Loucy (cell line): ENCODE measurements at regions not wholly inside any gene's neighbourhood (a gene's known extent, or its start where the extent isn't known, plus 50 kb on each side); places are given as distances from the start of the nearest gene placed in this dataset.

Source experiments
- H2AFZ ChIP-seq: fragments of 200-600 bp; sonication (generic); 2 replicates; pipeline ENCODE4 v1.6.0; 2016; ENCODE audit warnings: antibody characterized with exemption, mild to moderate bottlenecking, low read length, moderate library complexity
- H3F3A ChIP-seq: fragments of 200-600 bp; 2 replicates; pipeline ENCODE4 v1.6.0; 2016; ENCODE audit warnings: antibody characterized with exemption, low read depth, mild to moderate bottlenecking
- H3K27me3 ChIP-seq: fragments of 200-600 bp; sonication (generic); 2 replicates; pipeline ENCODE4 v1.6.1; 2014; ENCODE audit warnings: low read length, mild to moderate bottlenecking; ENCODE audit not compliant: insufficient read depth, poor library complexity, severe bottlenecking
- H3K36me3 ChIP-seq: fragments of 200-600 bp; sonication (generic); 2 replicates; pipeline ENCODE4 v1.6.1; 2016; ENCODE audit warnings: low read length; ENCODE audit not compliant: insufficient read depth
- H3K4me1 ChIP-seq: fragments of 200-600 bp; sonication (generic); 2 replicates; pipeline ENCODE4 v1.5.1; 2014; ENCODE audit warnings: low read length, mild to moderate bottlenecking; ENCODE audit not compliant: insufficient read depth, poor library complexity, severe bottlenecking
- H3K4me2 ChIP-seq: fragments of 200-600 bp; sonication (generic); 2 replicates; pipeline ENCODE4 v1.6.0; 2014; ENCODE audit warnings: antibody characterized with exemption, low read length, low read depth, mild to moderate bottlenecking; ENCODE audit not compliant: poor library complexity, severe bottlenecking
- H3K4me3 ChIP-seq: fragments of 200-600 bp; sonication (generic); 2 replicates; pipeline ENCODE4 v1.5.1; 2014; ENCODE audit warnings: low read length, mild to moderate bottlenecking, mixed read lengths; ENCODE audit not compliant: poor library complexity, severe bottlenecking
- H3K79me2 ChIP-seq: fragments of 200-600 bp; sonication (generic); 2 replicates; pipeline ENCODE4 v1.6.1; 2014; ENCODE audit warnings: low read length; ENCODE audit not compliant: insufficient read depth
- H3K9ac ChIP-seq: fragments of 200-600 bp; sonication (generic); 2 replicates; pipeline ENCODE4 v1.6.0; 2014; ENCODE audit warnings: mild to moderate bottlenecking, low read depth, low read length, moderate library complexity; ENCODE audit not compliant: poor library complexity, severe bottlenecking
- H3K9me2 ChIP-seq: fragments of 200-600 bp; sonication (generic); replicated peaks from 2 replicates; pipeline ENCODE4 v1.6.1; 2016; ENCODE audit warnings: low read depth, low read length, mixed read lengths
- H3K9me3 ChIP-seq: fragments of 200-600 bp; sonication (generic); 2 replicates; pipeline ENCODE4 v1.6.1; 2014; ENCODE audit warnings: mild to moderate bottlenecking, antibody characterized with exemption, low read length, low read depth; ENCODE audit not compliant: insufficient read depth
- H4K20me1 ChIP-seq: fragments of 200-600 bp; sonication (generic); 2 replicates; pipeline ENCODE4 v1.6.0; 2014; ENCODE audit warnings: antibody characterized with exemption, low read length, mild to moderate bottlenecking; ENCODE audit not compliant: insufficient read depth, poor library complexity, severe bottlenecking
- EZH2phosphoT487 ChIP-seq: fragments of 200-600 bp; IDR thresholded peaks from 2 replicates; pipeline ENCODE4 v1.6.1; 2018; ENCODE audit warnings: antibody characterized with exemption, mild to moderate bottlenecking, moderate library complexity, borderline replicate concordance
- TF ChIP-seq, protein P1 (sequence below): fragments of 200-600 bp; sonication (generic); conservative IDR thresholded peaks from 2 replicates; pipeline ENCODE4 v1.5.1; 2014; ENCODE audit warnings: mild to moderate bottlenecking, antibody characterized with exemption, low read length

GRCh38 chr3:34444137-34444536, 645.7 kb downstream of the PDCD6IP start:
- Histone ChIP-seq H4K20me1 (no peaks in the 10 kb centered on the region), H2AFZ (no peak overlapping the region), H3K27me3 (no peaks in the 10 kb centered on the region), H3K36me3 (no peaks in the 10 kb centered on the region), H3K4me2 (no peak overlapping the region), H3K9me3 (peaks cover 9% of the 10 kb centered on the region; the same call in 1 of the 2 replicates), H3K9me2 (no peaks in the 10 kb centered on the region), H3K4me3 (no peak overlapping the region), H3K9ac (no peak overlapping the region), H3K79me2 (no peaks in the 10 kb centered on the region), H3K4me1 (no peaks in the 10 kb centered on the region), H3F3A (no peaks in the 10 kb centered on the region)
- TF ChIP-seq EZH2phosphoT487, result no peak
- TF ChIP-seq, protein P1, sequence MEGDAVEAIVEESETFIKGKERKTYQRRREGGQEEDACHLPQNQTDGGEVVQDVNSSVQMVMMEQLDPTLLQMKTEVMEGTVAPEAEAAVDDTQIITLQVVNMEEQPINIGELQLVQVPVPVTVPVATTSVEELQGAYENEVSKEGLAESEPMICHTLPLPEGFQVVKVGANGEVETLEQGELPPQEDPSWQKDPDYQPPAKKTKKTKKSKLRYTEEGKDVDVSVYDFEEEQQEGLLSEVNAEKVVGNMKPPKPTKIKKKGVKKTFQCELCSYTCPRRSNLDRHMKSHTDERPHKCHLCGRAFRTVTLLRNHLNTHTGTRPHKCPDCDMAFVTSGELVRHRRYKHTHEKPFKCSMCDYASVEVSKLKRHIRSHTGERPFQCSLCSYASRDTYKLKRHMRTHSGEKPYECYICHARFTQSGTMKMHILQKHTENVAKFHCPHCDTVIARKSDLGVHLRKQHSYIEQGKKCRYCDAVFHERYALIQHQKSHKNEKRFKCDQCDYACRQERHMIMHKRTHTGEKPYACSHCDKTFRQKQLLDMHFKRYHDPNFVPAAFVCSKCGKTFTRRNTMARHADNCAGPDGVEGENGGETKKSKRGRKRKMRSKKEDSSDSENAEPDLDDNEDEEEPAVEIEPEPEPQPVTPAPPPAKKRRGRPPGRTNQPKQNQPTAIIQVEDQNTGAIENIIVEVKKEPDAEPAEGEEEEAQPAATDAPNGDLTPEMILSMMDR, result no peak

DNA sequence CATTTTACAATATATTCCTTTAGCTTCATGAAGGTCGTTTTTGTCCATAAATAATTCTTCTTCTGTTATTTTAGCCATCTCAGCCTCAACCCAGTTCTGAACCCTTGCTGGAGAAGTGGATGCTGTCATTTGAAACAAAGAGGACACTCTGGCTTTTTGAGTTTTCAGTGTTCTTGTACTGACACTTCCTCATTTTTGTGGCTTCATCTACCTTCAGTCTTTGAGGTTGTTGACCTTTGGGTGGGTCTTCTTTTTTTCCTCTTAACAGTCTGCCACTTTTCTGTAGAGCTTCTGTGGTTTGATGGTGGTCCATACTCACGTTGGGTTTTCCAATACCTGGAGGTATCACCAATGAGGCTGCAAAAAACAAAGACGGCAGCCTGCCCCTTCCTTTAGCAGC, 650.9 kb downstream of the PDCD6IP start:
- H3K36me3 ChIP-seq, result no peaks in the 10 kb centered on the region
- 0 out of 2 replicates have a peak, but pooled peaks cover 4% of the 10 kb centered on the region for H3K9me3 ChIP-seq
- no peak overlapping the region for H3K4me2 ChIP-seq
- H3K4me3 ChIP-seq, result no peak overlapping the region
- no peaks in the 10 kb centered on the region for H3K4me1 ChIP-seq
- H2AFZ ChIP-seq, result no peak overlapping the region
- H3K79me2 ChIP-seq, result no peaks in the 10 kb centered on the region
- no peaks in the 10 kb centered on the region for H4K20me1 ChIP-seq
- H3F3A ChIP-seq, result no peaks in the 10 kb centered on the region
- H3K9me2 ChIP-seq, result no peaks in the 10 kb centered on the region
- no peak overlapping the region for H3K9ac ChIP-seq
- no peaks in the 10 kb centered on the region for H3K27me3 ChIP-seq
- TF ChIP-seq, protein P1, result no peak
- no peak for TF ChIP-seq EZH2phosphoT487

DNA sequence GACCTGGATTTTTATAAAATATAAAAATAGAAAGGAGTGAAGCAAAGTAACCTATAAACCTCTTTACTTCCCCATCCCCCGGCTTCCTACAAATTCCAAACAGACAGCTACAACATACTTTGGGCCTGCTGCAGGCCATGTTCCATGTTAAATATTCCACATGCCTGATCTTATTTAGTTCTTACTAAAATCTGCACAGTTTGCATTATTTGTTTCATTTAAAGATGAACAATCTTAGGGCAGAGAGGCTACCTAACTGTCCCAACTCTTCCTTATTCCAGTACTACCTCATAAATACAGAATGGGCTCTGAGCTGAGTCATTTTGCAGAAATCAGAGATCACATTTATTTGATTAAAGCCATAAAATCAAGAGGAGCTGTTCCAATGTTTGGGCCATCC, 665.0 kb downstream of the PDCD6IP start:
- TF ChIP-seq EZH2phosphoT487, result no peak
- TF ChIP-seq, protein P1, result no peak
- no peak overlapping the region for H3K4me2 ChIP-seq
- no peaks in the 10 kb centered on the region for H3K9me2 ChIP-seq
- H4K20me1 ChIP-seq, result no peaks in the 10 kb centered on the region
- H2AFZ ChIP-seq, result no peak overlapping the region
- H3K36me3 ChIP-seq, result no peaks in the 10 kb centered on the region
- H3K27me3 ChIP-seq, result no peaks in the 10 kb centered on the region
- H3F3A ChIP-seq, result no peaks in the 10 kb centered on the region
- no peak overlapping the region for H3K4me3 ChIP-seq
- H3K4me1 ChIP-seq, result no peaks in the 10 kb centered on the region
- no peaks in the 10 kb centered on the region for H3K79me2 ChIP-seq
- H3K9ac ChIP-seq, result no peak overlapping the region
- peaks cover 16% of the 10 kb centered on the region; the same call in 1 of the 2 replicates for H3K9me3 ChIP-seq
